Thymus (tissue), 11 donors: ENCODE measurements at regions not wholly inside any gene's neighbourhood (a gene's known extent, or its start where the extent isn't known, plus 50 kb on each side); places are given as distances from the start of the nearest gene placed in this dataset.

Experiments
- DNase-seq, 9 donors: peaks; one replicate each; pipeline ENCODE4 v3.0.0-alpha.2; 2013; ENCODE audit warnings: low spot score in 9 of 9, low read depth in 6 of 9, missing footprints in 1 of 9
- H3K27ac ChIP-seq, 2 donors: one replicate each; pipeline ENCODE4 v1.5.1; 2013; ENCODE audit warnings: control low read depth in 1 of 2, low read depth in 1 of 2, low read length in 1 of 2, mild to moderate bottlenecking in 1 of 2, moderate library complexity in 1 of 2
- H3K27me3 ChIP-seq, 2 donors: one replicate each; pipeline ENCODE4 v1.5.1; 2013; ENCODE audit warnings: low read length in 1 of 2; ENCODE audit not compliant: control insufficient read depth in 2 of 2, insufficient read depth in 1 of 2
- H3K36me3 ChIP-seq, 2 donors: one replicate each; pipeline ENCODE4 v1.5.1; 2013; ENCODE audit warnings: low read length in 1 of 2, mild to moderate bottlenecking in 1 of 2, moderate library complexity in 1 of 2; ENCODE audit not compliant: control insufficient read depth in 2 of 2, insufficient read depth in 2 of 2
- H3K4me1 ChIP-seq, 2 donors: one replicate each; pipeline ENCODE4 v1.5.1; 2013; ENCODE audit warnings: low read length in 2 of 2; ENCODE audit not compliant: control insufficient read depth in 2 of 2, insufficient read depth in 2 of 2
- H3K4me3 ChIP-seq, 2 donors: one replicate each; pipeline ENCODE4 v1.5.1; 2013; ENCODE audit warnings: low read length in 2 of 2, control low read depth in 1 of 2, mild to moderate bottlenecking in 1 of 2
- H3K9me3 ChIP-seq, 2 donors: one replicate each; pipeline ENCODE4 v1.5.1; 2013; ENCODE audit warnings: low read length in 1 of 2, mild to moderate bottlenecking in 1 of 2; ENCODE audit not compliant: control insufficient read depth in 2 of 2, insufficient read depth in 1 of 2
- WGBS: extraction: QIAGEN DNeasy Blood & Tissue Kit; methylation state at CpG from one replicate; pipeline ENCODE4 v1.1.7; 2013; 5-methylcytosine and 5-hydroxymethylcytosine counted together
- donor health status: healthy.

- Histone ChIP-seq H3K36me3 (no peaks in the 10 kb centered on the region), H3K27ac (no peak overlapping the region), H3K4me3 (no peak overlapping the region), H3K27me3 (no peaks in the 10 kb centered on the region), H3K4me1 (no peaks in the 10 kb centered on the region), H3K9me3 (no peaks in the 10 kb centered on the region)
- 96% methylated on average over 2 of the region's 2 CpGs for WGBS
- no peak for DNase-seq
These were observed 180.9 kb upstream of the ACTBL2 start for GRCh38 chr5:57663466-57663865.

GRCh38 chr5:57662991-57663390 lies 180.4 kb upstream of the ACTBL2 start:
- Histone ChIP-seq H3K4me1 (no peaks in the 10 kb centered on the region), H3K27me3 (no peaks in the 10 kb centered on the region), H3K4me3 (no peak overlapping the region), H3K36me3 (no peaks in the 10 kb centered on the region), H3K27ac (no peak overlapping the region), H3K9me3 (no peaks in the 10 kb centered on the region)
- DNase-seq, result no peak
- 79% methylated on average over 4 of the region's 4 CpGs for WGBS

GRCh38 chr5:57659886-57660285 lies 177.3 kb upstream of the ACTBL2 start:
- Histone ChIP-seq H3K36me3 (no peaks in the 10 kb centered on the region), H3K27ac (no peak overlapping the region), H3K4me3 (no peak overlapping the region), H3K9me3 (no peaks in the 10 kb centered on the region), H3K27me3 (no peaks in the 10 kb centered on the region), H3K4me1 (no peaks in the 10 kb centered on the region)
- 92% methylated on average over 2 of the region's 2 CpGs for WGBS
- no peak for DNase-seq

GRCh38 chr5:57658018-57658417 lies 175.4 kb upstream of the ACTBL2 start:
- H3K4me3 ChIP-seq, result no peak overlapping the region
- WGBS, result 94% methylated on average over 1 of the region's 1 CpG

GRCh38 chr5:57655228-57655627 lies 172.6 kb upstream of the ACTBL2 start:
- 84% methylated on average over 4 of the region's 4 CpGs for WGBS
- no peak for DNase-seq

More at GRCh38 chr5:57658018-57658417, 175.4 kb upstream of the ACTBL2 start:
- no peaks in the 10 kb centered on the region for H3K27me3 ChIP-seq
- H3K36me3 ChIP-seq, result no peaks in the 10 kb centered on the region
- no peaks in the 10 kb centered on the region for H3K9me3 ChIP-seq
- DNase-seq, result no peak
- no peak overlapping the region for H3K27ac ChIP-seq
- no peaks in the 10 kb centered on the region for H3K4me1 ChIP-seq

GRCh38 chr5:57653636-57654290 lies 171.2 kb upstream of the ACTBL2 start:
- Histone ChIP-seq H3K4me1 (no peaks in the 10 kb centered on the region), H3K9me3 (no peaks in the 10 kb centered on the region), H3K4me3 (no peak overlapping the region), H3K27ac (no peak overlapping the region), H3K27me3 (no peaks in the 10 kb centered on the region), H3K36me3 (no peaks in the 10 kb centered on the region)
- 89% methylated on average over 3 of the region's 3 CpGs for WGBS
- DNase-seq, result no peak

More at GRCh38 chr5:57655228-57655627, 172.6 kb upstream of the ACTBL2 start:
- H3K4me3 ChIP-seq, result no peak overlapping the region
- H3K27ac ChIP-seq, result no peak overlapping the region
- H3K9me3 ChIP-seq, result no peaks in the 10 kb centered on the region
- H3K36me3 ChIP-seq, result no peaks in the 10 kb centered on the region
- H3K4me1 ChIP-seq, result no peaks in the 10 kb centered on the region
- H3K27me3 ChIP-seq, result no peaks in the 10 kb centered on the region

GRCh38 chr5:57651127-57651526 lies 168.5 kb upstream of the ACTBL2 start:
- no peak overlapping the region for H3K4me3 ChIP-seq
- no peaks in the 10 kb centered on the region for H3K4me1 ChIP-seq
- DNase-seq, result no peak
- no peak overlapping the region for H3K27ac ChIP-seq
- no peaks in the 10 kb centered on the region for H3K36me3 ChIP-seq
- H3K27me3 ChIP-seq, result no peaks in the 10 kb centered on the region
- no peaks in the 10 kb centered on the region for H3K9me3 ChIP-seq
- 98% methylated on average over 1 of the region's 1 CpG for WGBS

- H3K27me3 ChIP-seq, result no peaks in the 10 kb centered on the region
- H3K4me3 ChIP-seq, result no peak overlapping the region
- H3K4me1 ChIP-seq, result no peaks in the 10 kb centered on the region
- H3K27ac ChIP-seq, result no peak overlapping the region
- H3K9me3 ChIP-seq, result no peaks in the 10 kb centered on the region
- 94% methylated on average over 6 of the region's 6 CpGs for WGBS
- DNase-seq, result peak in 7 of 9 donors; percentile 3 to 41 (median 16)
- no peaks in the 10 kb centered on the region for H3K36me3 ChIP-seq
These were observed 167.9 kb upstream of the ACTBL2 start for GRCh38 chr5:57650360-57651069.

- WGBS, result 96% methylated on average over 2 of the region's 2 CpGs
- no peak for DNase-seq
- no peaks in the 10 kb centered on the region for H3K27me3 ChIP-seq
These were observed 160.1 kb upstream of the ACTBL2 start for GRCh38 chr5:57642698-57643097.

More at GRCh38 chr5:57642698-57643097, 160.1 kb upstream of the ACTBL2 start:
- Histone ChIP-seq H3K4me3 (no peak overlapping the region), H3K36me3 (no peaks in the 10 kb centered on the region), H3K4me1 (no peaks in the 10 kb centered on the region), H3K9me3 (no peaks in the 10 kb centered on the region), H3K27ac (no peak overlapping the region)
